Right atrium auricular region (tissue), 2 donors: ENCODE measurements at regions not wholly inside any gene's neighbourhood (a gene's known extent, or its start where the extent isn't known, plus 50 kb on each side); places are given as distances from the start of the nearest gene placed in this dataset.
"Not testable (repeated sequence)": the region's sequence is repeated elsewhere in the genome, so short reads cannot be mapped to it uniquely, and the experiment has no call there.

Source experiments
- DNase-seq: peaks from one replicate; pipeline ENCODE4 v3.0.0-alpha.2; 2019; ENCODE audit warnings: low spot score
- H3K27ac ChIP-seq, 2 donors: fragments of 200-600 bp; sonication (generic); 1 replicate in 1 of 2; 2 replicates in 1 of 2; pipeline ENCODE4 v1.5.1; 2016 to 2019
- H3K27me3 ChIP-seq, 2 donors: fragments of 200-600 bp; sonication (generic); one replicate each; pipeline versions ENCODE4 v1.5.1 to v1.6.0; 2017 to 2019
- H3K36me3 ChIP-seq: fragments of 200-600 bp; sonication (generic); one replicate; pipeline ENCODE4 v1.5.1; 2016
- H3K4me1 ChIP-seq, 2 donors: fragments of 200-600 bp; sonication (generic); one replicate each; pipeline versions ENCODE4 v1.5.1 to v1.6.0; 2017 to 2019
- H3K4me3 ChIP-seq, 2 donors: fragments of 200-600 bp; sonication (generic); 1 replicate in 1 of 2; 2 replicates in 1 of 2; pipeline ENCODE4 v1.5.1; 2017 to 2019; ENCODE audit warnings: mild to moderate bottlenecking in 1 of 2, moderate library complexity in 1 of 2
- H3K9me3 ChIP-seq, 2 donors: fragments of 200-600 bp; sonication (generic); one replicate each; pipeline ENCODE4 v1.5.1; 2019
- TF ChIP-seq, protein P1 (sequence below), 2 donors: fragments of 200-600 bp; sonication (generic); IDR thresholded peaks; one replicate each; pipeline ENCODE4 v1.5.1; 2019; ENCODE audit warnings: antibody characterized with exemption in 2 of 2

DNA sequence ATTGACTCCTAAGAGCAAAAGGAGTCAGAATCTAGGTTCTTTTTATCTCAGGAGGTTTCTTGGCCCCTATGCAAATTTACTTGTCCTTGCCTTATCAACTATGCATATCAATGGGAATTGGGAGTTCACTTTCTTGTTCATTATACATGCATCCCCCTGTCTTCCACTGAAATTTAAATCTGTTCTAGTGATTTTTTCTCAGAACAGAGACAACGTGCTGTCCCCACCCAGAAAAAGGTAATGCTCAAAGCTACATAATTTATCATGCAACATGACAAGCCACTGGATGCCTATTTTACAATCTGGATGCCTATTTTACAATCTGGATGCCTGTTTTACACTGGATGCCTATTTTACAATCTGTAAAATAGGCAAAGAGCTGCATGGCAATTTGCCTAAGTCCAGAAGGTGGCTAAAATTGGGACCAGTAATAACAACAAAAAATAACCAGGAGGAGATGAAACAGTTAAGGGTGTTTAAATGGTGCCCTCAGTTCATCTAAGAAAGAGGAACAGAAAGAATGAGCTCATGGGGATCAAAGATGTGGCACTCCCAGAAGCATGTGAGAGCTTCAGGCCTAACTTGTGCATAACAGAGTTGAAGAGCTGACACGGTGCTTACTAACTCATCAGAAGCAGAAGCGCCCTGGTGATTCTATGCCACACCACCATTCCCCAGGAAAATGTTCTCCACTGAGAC, 537.8 kb upstream of the BOD1L1 start:
- H3K27ac ChIP-seq = no peak overlapping the region
- DNase-seq = no peak
- H3K4me1 ChIP-seq = peaks cover 0 to 10% of the 10 kb centered on the region in 2 donors
- TF ChIP-seq, protein P1, sequence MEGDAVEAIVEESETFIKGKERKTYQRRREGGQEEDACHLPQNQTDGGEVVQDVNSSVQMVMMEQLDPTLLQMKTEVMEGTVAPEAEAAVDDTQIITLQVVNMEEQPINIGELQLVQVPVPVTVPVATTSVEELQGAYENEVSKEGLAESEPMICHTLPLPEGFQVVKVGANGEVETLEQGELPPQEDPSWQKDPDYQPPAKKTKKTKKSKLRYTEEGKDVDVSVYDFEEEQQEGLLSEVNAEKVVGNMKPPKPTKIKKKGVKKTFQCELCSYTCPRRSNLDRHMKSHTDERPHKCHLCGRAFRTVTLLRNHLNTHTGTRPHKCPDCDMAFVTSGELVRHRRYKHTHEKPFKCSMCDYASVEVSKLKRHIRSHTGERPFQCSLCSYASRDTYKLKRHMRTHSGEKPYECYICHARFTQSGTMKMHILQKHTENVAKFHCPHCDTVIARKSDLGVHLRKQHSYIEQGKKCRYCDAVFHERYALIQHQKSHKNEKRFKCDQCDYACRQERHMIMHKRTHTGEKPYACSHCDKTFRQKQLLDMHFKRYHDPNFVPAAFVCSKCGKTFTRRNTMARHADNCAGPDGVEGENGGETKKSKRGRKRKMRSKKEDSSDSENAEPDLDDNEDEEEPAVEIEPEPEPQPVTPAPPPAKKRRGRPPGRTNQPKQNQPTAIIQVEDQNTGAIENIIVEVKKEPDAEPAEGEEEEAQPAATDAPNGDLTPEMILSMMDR (IDR thresholded peaks at IDR 0.05) = no peak
- no peaks in the 10 kb centered on the region for H3K36me3 ChIP-seq
- H3K4me3 ChIP-seq = no peak overlapping the region
- H3K9me3 ChIP-seq = no peaks in the 10 kb centered on the region
- no peaks in the 10 kb centered on the region for H3K27me3 ChIP-seq

DNA sequence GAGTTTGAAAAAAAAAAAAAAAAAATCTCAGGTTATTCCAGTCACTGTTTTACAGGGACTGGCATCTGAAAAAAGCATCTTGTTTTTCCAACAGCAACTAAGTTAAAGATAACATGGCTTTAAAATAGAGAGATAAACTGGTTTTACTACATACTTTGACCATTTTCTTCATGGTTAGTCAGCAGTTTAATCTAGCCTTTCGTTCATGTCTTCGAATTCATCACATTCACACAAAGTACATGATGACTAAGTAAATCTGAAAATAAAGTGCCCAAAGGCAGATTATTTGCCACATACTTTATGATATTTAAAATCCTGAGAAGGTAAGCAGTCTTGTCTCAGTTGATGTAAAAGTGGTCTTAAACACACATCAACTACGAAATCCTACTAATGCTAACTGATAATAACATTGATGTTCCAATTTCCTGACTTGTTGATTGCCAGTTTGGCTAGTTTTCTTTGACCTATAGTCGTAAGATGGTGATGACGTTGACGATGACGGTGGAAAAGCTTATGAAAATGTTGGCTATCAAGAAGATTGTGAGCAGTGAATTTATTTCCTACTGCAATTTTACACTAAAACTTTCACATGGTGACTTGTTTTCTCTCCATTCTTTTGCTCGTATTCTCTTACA, 540.5 kb upstream of the BOD1L1 start:
- Histone ChIP-seq H3K36me3 (no peaks in the 10 kb centered on the region), H3K27me3 (no peaks in the 10 kb centered on the region), H3K4me3 (no peak overlapping the region), H3K27ac (no peak overlapping the region), H3K9me3 (no peaks in the 10 kb centered on the region), H3K4me1 (peaks cover 0 to 10% of the 10 kb centered on the region in 2 donors)
- DNase-seq = no peak
- TF ChIP-seq, protein P1 (IDR thresholded peaks at IDR 0.05) = no peak

GRCh38 chr4:14168919-14169318, 541.4 kb upstream of the BOD1L1 start:
- no peak for DNase-seq
- no peak overlapping the region for H3K27ac ChIP-seq
- no peaks in the 10 kb centered on the region for H3K9me3 ChIP-seq
- no peak overlapping the region for H3K4me3 ChIP-seq
- TF ChIP-seq, protein P1 (IDR thresholded peaks at IDR 0.05) = no peak
- peaks cover 0 to 10% of the 10 kb centered on the region in 2 donors for H3K4me1 ChIP-seq
- H3K36me3 ChIP-seq = no peaks in the 10 kb centered on the region
- no peaks in the 10 kb centered on the region for H3K27me3 ChIP-seq

DNA sequence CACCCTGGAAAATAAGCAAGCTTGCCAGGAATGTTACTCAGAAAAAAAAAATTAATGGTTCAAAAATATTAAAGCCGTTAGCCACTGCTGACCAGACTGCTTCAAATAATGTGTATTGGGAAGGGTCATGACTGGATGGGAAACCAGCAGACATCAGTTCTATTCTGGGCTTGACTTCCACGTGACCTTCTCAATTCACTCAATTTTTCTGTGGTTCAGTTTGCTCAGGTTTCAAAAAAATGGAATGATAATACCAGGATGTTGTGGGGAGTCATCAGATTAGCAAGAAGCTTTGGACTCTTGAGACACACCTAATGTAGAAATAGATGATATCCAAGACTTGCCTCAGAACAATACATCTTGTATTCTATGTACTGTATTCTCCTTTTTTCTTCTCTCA, 541.9 kb upstream of the BOD1L1 start:
- no peak for DNase-seq
- Histone ChIP-seq H3K27me3 (no peaks in the 10 kb centered on the region), H3K4me1 (peaks cover 0 to 10% of the 10 kb centered on the region in 2 donors), H3K9me3 (no peaks in the 10 kb centered on the region), H3K27ac (no peak overlapping the region), H3K4me3 (no peak overlapping the region), H3K36me3 (no peaks in the 10 kb centered on the region)
- TF ChIP-seq, protein P1 (IDR thresholded peaks at IDR 0.05) = no peak

- not testable (repeated sequence) for DNase-seq, H3K36me3 ChIP-seq, H3K9me3 ChIP-seq, H3K4me3 ChIP-seq, H3K27ac ChIP-seq, H3K27me3 ChIP-seq
- peaks cover 0 to 10% of the 10 kb centered on the region in 2 donors for H3K4me1 ChIP-seq
Measured at GRCh38 chr4:14169940-14170339, 542.4 kb upstream of the BOD1L1 start.

GRCh38 chr4:14176613-14177012, 549.1 kb upstream of the BOD1L1 start:
- H3K4me1 ChIP-seq = peaks cover 0 to 8% of the 10 kb centered on the region in 2 donors
- TF ChIP-seq, protein P1 (IDR thresholded peaks at IDR 0.05) = no peak
- no peak for DNase-seq
- H3K36me3 ChIP-seq = no peaks in the 10 kb centered on the region
- H3K4me3 ChIP-seq = no peak overlapping the region
- no peak overlapping the region for H3K27ac ChIP-seq
- H3K9me3 ChIP-seq = no peaks in the 10 kb centered on the region
- H3K27me3 ChIP-seq = no peaks in the 10 kb centered on the region
